SU-DHL-6 (cell line): ENCODE measurements at regions not wholly inside any gene's neighbourhood (a gene's known extent, or its start where the extent isn't known, plus 50 kb on each side); places are given as distances from the start of the nearest gene placed in this dataset.

Experiments
- H2AFZ ChIP-seq: fragments of 200-600 bp; sonication (generic); 2 replicates; pipeline ENCODE4 v1.6.1; 2014; ENCODE audit warnings: low read depth, mild to moderate bottlenecking, moderate library complexity, mixed read lengths, antibody characterized with exemption, low read length; ENCODE audit not compliant: severe bottlenecking
- H3F3A ChIP-seq: fragments of 200-600 bp; shearing (Covaris generic); 2 replicates; pipeline ENCODE4 v1.6.0; 2016; ENCODE audit warnings: antibody characterized with exemption, mild to moderate bottlenecking; ENCODE audit not compliant: insufficient read depth
- H3K27ac ChIP-seq: fragments of 200-600 bp; sonication (generic); 2 replicates; pipeline ENCODE4 v1.5.1; 2016; ENCODE audit warnings: low read depth, mild to moderate bottlenecking, low read length, moderate library complexity, mixed read lengths
- H3K27me3 ChIP-seq: fragments of 200-600 bp; sonication (generic), shearing (Covaris generic); 2 replicates; pipeline ENCODE4 v1.6.0; 2014; ENCODE audit warnings: mild to moderate bottlenecking, low read length
- H3K36me3 ChIP-seq: fragments of 200-600 bp; sonication (generic); 2 replicates; pipeline ENCODE4 v1.6.1; 2014; ENCODE audit warnings: mild to moderate bottlenecking, low read length, mixed read lengths
- H3K4me2 ChIP-seq: fragments of 300-600, 200-600 bp; shearing (Covaris generic), sonication (generic); 2 replicates; pipeline ENCODE4 v1.6.0; 2014; ENCODE audit warnings: low read length, low read depth, mild to moderate bottlenecking; ENCODE audit not compliant: poor library complexity, severe bottlenecking
- H3K4me3 ChIP-seq: fragments of 200-600 bp; sonication (generic); 2 replicates; pipeline ENCODE4 v1.5.1; 2014; ENCODE audit warnings: antibody characterized with exemption, low read length, mild to moderate bottlenecking, mixed read lengths; ENCODE audit not compliant: insufficient read depth, poor library complexity, severe bottlenecking
- H3K79me2 ChIP-seq: fragments of 200-600 bp; sonication (generic); 2 replicates; pipeline ENCODE4 v1.6.1; 2014; ENCODE audit warnings: mild to moderate bottlenecking, low read length, moderate library complexity; ENCODE audit not compliant: insufficient read depth
- H3K9ac ChIP-seq: fragments of 200-600 bp; sonication (generic); 2 replicates; pipeline ENCODE4 v1.7.0; 2014; ENCODE audit warnings: mild to moderate bottlenecking, low read length
- H3K9me2 ChIP-seq: fragments of 200-600 bp; sonication (generic); replicated peaks from 2 replicates; pipeline ENCODE4 v1.6.1; 2014; ENCODE audit warnings: low read length; ENCODE audit not compliant: insufficient read depth
- H3K9me3 ChIP-seq: fragments of 200-600 bp; sonication (generic); 2 replicates; pipeline ENCODE4 v1.6.1; 2014; ENCODE audit warnings: low read length, mixed read lengths; ENCODE audit not compliant: insufficient read depth
- H4K20me1 ChIP-seq: fragments of 200-600 bp; sonication (generic); 2 replicates; pipeline ENCODE4 v1.6.1; 2014; ENCODE audit warnings: low read depth, mild to moderate bottlenecking, antibody characterized with exemption, low read length, moderate library complexity, mixed read lengths
- CTCF ChIP-seq: fragments of 200-600 bp; sonication (generic); IDR thresholded peaks from one replicate; pipeline ENCODE4 v1.5.1; 2017; ENCODE audit warnings: antibody characterized with exemption, mild to moderate bottlenecking, low read length, moderate library complexity; ENCODE audit not compliant: insufficient read depth, poor library complexity, severe bottlenecking
- EZH2phosphoT487 ChIP-seq: fragments of 200-600 bp; sonication (generic), shearing (Covaris generic); conservative IDR thresholded peaks from 2 replicates; pipeline ENCODE4 v1.6.1; 2018; ENCODE audit warnings: mild to moderate bottlenecking, antibody characterized with exemption, low read length, moderate library complexity, mixed read lengths

GRCh38 chr6:81172056-81172740 lies 580.3 kb downstream of the TENT5A start:
- no peak for TF ChIP-seq CTCF
- TF ChIP-seq EZH2phosphoT487 = no peak
- H3K36me3 ChIP-seq = no peaks in the 10 kb centered on the region
- H3K9ac ChIP-seq = no peak overlapping the region
- H4K20me1 ChIP-seq = no peaks in the 10 kb centered on the region
- no peaks in the 10 kb centered on the region for H3F3A ChIP-seq
- no peaks in the 10 kb centered on the region for H3K9me3 ChIP-seq
- H3K4me2 ChIP-seq = no peak overlapping the region
- H3K79me2 ChIP-seq = no peaks in the 10 kb centered on the region
- no peak overlapping the region for H3K27ac ChIP-seq
- no peak overlapping the region for H3K4me3 ChIP-seq
- H3K27me3 ChIP-seq = no peaks in the 10 kb centered on the region
- H2AFZ ChIP-seq = no peak overlapping the region
- H3K9me2 ChIP-seq = no peaks in the 10 kb centered on the region

GRCh38 chr6:81169166-81169565 lies 583.3 kb downstream of the TENT5A start:
- Histone ChIP-seq H3K9me2 (no peaks in the 10 kb centered on the region), H3K27me3 (no peaks in the 10 kb centered on the region), H3K4me2 (no peak overlapping the region), H4K20me1 (no peaks in the 10 kb centered on the region), H3K36me3 (no peaks in the 10 kb centered on the region), H3F3A (no peaks in the 10 kb centered on the region), H2AFZ (no peak overlapping the region), H3K9me3 (no peaks in the 10 kb centered on the region), H3K27ac (no peak overlapping the region), H3K79me2 (no peaks in the 10 kb centered on the region), H3K9ac (no peak overlapping the region), H3K4me3 (no peak overlapping the region)
- no peak for TF ChIP-seq CTCF
- TF ChIP-seq EZH2phosphoT487 = no peak

- Histone ChIP-seq H3F3A (no peaks in the 10 kb centered on the region), H3K36me3 (no peaks in the 10 kb centered on the region), H2AFZ (no peak overlapping the region), H3K4me3 (no peak overlapping the region), H3K4me2 (no peak overlapping the region), H3K27ac (no peak overlapping the region), H3K9me2 (no peaks in the 10 kb centered on the region), H3K79me2 (no peaks in the 10 kb centered on the region), H3K9me3 (no peaks in the 10 kb centered on the region), H3K9ac (no peak overlapping the region), H4K20me1 (no peaks in the 10 kb centered on the region), H3K27me3 (no peaks in the 10 kb centered on the region)
- TF ChIP-seq EZH2phosphoT487 (no peak), CTCF (no peak)
These were observed 585.7 kb downstream of the TENT5A start for GRCh38 chr6:81166770-81167169.
